HepG2 (cell line): ENCODE measurements at regions not wholly inside any gene's neighbourhood (a gene's known extent, or its start where the extent isn't known, plus 50 kb on each side); places are given as distances from the start of the nearest gene placed in this dataset.

ENCODE experiments used
- EZH2 ChIP-seq: conservative IDR thresholded peaks from 2 replicates; pipeline ENCODE4 v1.6.1; 2012; ENCODE audit warnings: mild to moderate bottlenecking, low read depth, low read length, moderate library complexity
- PHF20 ChIP-seq: sonication (generic); formaldehyde crosslinking; IDR thresholded peaks from 2 replicates; pipeline ENCODE4 v1.5.0; 2020; ENCODE audit warnings: mild to moderate bottlenecking, missing genetic modification reagents
- TAF1 ChIP-seq: sonication (generic); formaldehyde crosslinking; IDR thresholded peaks from 2 replicates; pipeline ENCODE4 v1.4.0; 2020; ENCODE audit warnings: missing genetic modification reagents
- ZBTB3 ChIP-seq: sonication (generic); formaldehyde crosslinking; IDR thresholded peaks from 2 replicates; pipeline ENCODE4 v1.4.0; 2020; ENCODE audit warnings: low read depth, mild to moderate bottlenecking, moderate library complexity, missing genetic modification reagents, borderline replicate concordance
- ZMAT3 ChIP-seq: sonication (generic); formaldehyde crosslinking; conservative IDR thresholded peaks from 2 replicates; pipeline ENCODE4 v1.7.0; 2021; ENCODE audit warnings: missing genetic modification reagents
- ZNF101 ChIP-seq: sonication (generic); formaldehyde crosslinking; IDR thresholded peaks from 2 replicates; pipeline ENCODE4 v1.4.0; 2020; ENCODE audit warnings: mild to moderate bottlenecking, low read depth, missing genetic modification reagents, borderline replicate concordance
- ZNF773 ChIP-seq: sonication (generic); formaldehyde crosslinking; IDR thresholded peaks from 2 replicates; pipeline ENCODE4 v1.4.0; 2020; ENCODE audit warnings: missing genetic modification reagents, borderline replicate concordance
- ZNF878 ChIP-seq: sonication (generic); formaldehyde crosslinking; IDR thresholded peaks from 2 replicates; pipeline ENCODE4 v1.8.1; 2023; ENCODE audit warnings: mild to moderate bottlenecking, missing genetic modification reagents, moderate library complexity
- TF ChIP-seq, protein P1 (sequence below): sonication (generic); formaldehyde crosslinking; IDR thresholded peaks from 2 replicates; pipeline ENCODE4 v1.5.0; 2020; ENCODE audit warnings: mild to moderate bottlenecking, missing genetic modification reagents, borderline replicate concordance
- TF ChIP-seq, protein P2 (sequence below): sonication (generic); formaldehyde crosslinking; IDR thresholded peaks from 2 replicates; pipeline ENCODE4 v1.4.0; 2020; ENCODE audit warnings: missing genetic modification reagents
- TF ChIP-seq, protein P3 (sequence below): sonication (generic); formaldehyde crosslinking; IDR thresholded peaks from 2 replicates; pipeline ENCODE4 v1.4.0; 2020; ENCODE audit warnings: mild to moderate bottlenecking, missing genetic modification reagents
- TF ChIP-seq, protein P4 (sequence below): sonication (generic); formaldehyde crosslinking; IDR thresholded peaks from 2 replicates; pipeline ENCODE4 v1.5.0; 2020; ENCODE audit warnings: mild to moderate bottlenecking, missing genetic modification reagents
- TF ChIP-seq, protein P5 (sequence below): IDR thresholded peaks from 2 replicates; pipeline ENCODE4 v1.6.1; 2016; ENCODE audit warnings: mild to moderate bottlenecking
- TF ChIP-seq, protein P6 (sequence below): sonication (generic); formaldehyde crosslinking; IDR thresholded peaks from 2 replicates; pipeline ENCODE4 v1.5.0; 2020; ENCODE audit warnings: missing genetic modification reagents
- TF ChIP-seq, protein P7 (sequence below): sonication (generic); formaldehyde crosslinking; IDR thresholded peaks from 2 replicates; pipeline ENCODE4 v1.8.0; 2022; ENCODE audit warnings: mild to moderate bottlenecking, missing genetic modification reagents, moderate library complexity

DNA sequence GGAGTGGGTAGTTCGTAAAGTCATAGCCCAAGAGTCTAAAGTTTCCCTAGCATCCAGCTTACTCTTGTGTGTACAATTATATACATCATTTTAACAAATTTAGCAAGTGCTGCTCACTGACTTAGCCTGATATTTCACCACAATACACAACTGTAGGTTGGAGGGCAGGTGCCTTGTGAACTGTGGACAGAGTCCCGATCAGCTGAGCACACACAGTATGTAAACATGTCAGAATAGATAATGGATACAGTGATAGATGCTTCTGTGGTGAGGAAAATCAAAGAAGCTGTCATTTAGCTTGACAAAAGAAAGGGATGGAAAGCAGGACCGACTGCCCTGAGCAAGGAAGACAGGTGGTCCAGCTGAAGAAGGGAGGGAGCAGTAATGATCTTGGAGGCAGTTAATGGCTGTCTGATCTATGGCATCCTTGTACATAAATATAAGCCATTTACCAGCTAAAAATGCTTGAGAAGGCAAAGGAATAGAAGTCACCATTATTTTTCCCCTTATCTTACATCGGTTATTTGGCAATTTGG is 372.8 kb upstream of the UBE2E3 start (continued):
- TF ChIP-seq, protein P1, sequence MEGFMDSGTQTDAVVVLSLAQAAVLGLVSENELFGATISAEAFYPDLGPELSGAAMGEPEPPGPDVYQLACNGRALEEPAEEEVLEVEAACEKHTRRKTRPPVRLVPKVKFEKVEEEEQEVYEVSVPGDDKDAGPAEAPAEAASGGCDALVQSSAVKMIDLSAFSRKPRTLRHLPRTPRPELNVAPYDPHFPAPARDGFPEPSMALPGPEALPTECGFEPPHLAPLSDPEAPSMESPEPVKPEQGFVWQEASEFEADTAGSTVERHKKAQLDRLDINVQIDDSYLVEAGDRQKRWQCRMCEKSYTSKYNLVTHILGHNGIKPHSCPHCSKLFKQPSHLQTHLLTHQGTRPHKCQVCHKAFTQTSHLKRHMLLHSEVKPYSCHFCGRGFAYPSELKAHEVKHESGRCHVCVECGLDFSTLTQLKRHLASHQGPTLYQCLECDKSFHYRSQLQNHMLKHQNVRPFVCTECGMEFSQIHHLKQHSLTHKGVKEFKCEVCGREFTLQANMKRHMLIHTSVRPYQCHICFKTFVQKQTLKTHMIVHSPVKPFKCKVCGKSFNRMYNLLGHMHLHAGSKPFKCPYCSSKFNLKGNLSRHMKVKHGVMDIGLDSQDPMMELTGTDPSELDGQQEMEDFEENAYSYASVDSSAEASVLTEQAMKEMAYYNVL (CRISPR knock-in tag): no peak
- TF ChIP-seq ZBTB3: no peak
- TF ChIP-seq, protein P2, sequence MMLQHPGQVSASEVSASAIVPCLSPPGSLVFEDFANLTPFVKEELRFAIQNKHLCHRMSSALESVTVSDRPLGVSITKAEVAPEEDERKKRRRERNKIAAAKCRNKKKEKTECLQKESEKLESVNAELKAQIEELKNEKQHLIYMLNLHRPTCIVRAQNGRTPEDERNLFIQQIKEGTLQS (CRISPR knock-in tag): no peak
- TF ChIP-seq, protein P3, sequence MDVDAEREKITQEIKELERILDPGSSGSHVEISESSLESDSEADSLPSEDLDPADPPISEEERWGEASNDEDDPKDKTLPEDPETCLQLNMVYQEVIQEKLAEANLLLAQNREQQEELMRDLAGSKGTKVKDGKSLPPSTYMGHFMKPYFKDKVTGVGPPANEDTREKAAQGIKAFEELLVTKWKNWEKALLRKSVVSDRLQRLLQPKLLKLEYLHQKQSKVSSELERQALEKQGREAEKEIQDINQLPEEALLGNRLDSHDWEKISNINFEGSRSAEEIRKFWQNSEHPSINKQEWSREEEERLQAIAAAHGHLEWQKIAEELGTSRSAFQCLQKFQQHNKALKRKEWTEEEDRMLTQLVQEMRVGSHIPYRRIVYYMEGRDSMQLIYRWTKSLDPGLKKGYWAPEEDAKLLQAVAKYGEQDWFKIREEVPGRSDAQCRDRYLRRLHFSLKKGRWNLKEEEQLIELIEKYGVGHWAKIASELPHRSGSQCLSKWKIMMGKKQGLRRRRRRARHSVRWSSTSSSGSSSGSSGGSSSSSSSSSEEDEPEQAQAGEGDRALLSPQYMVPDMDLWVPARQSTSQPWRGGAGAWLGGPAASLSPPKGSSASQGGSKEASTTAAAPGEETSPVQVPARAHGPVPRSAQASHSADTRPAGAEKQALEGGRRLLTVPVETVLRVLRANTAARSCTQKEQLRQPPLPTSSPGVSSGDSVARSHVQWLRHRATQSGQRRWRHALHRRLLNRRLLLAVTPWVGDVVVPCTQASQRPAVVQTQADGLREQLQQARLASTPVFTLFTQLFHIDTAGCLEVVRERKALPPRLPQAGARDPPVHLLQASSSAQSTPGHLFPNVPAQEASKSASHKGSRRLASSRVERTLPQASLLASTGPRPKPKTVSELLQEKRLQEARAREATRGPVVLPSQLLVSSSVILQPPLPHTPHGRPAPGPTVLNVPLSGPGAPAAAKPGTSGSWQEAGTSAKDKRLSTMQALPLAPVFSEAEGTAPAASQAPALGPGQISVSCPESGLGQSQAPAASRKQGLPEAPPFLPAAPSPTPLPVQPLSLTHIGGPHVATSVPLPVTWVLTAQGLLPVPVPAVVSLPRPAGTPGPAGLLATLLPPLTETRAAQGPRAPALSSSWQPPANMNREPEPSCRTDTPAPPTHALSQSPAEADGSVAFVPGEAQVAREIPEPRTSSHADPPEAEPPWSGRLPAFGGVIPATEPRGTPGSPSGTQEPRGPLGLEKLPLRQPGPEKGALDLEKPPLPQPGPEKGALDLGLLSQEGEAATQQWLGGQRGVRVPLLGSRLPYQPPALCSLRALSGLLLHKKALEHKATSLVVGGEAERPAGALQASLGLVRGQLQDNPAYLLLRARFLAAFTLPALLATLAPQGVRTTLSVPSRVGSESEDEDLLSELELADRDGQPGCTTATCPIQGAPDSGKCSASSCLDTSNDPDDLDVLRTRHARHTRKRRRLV: no peak
- no peak for TF ChIP-seq ZNF773
- TF ChIP-seq EZH2: no peak
- TF ChIP-seq, protein P4, sequence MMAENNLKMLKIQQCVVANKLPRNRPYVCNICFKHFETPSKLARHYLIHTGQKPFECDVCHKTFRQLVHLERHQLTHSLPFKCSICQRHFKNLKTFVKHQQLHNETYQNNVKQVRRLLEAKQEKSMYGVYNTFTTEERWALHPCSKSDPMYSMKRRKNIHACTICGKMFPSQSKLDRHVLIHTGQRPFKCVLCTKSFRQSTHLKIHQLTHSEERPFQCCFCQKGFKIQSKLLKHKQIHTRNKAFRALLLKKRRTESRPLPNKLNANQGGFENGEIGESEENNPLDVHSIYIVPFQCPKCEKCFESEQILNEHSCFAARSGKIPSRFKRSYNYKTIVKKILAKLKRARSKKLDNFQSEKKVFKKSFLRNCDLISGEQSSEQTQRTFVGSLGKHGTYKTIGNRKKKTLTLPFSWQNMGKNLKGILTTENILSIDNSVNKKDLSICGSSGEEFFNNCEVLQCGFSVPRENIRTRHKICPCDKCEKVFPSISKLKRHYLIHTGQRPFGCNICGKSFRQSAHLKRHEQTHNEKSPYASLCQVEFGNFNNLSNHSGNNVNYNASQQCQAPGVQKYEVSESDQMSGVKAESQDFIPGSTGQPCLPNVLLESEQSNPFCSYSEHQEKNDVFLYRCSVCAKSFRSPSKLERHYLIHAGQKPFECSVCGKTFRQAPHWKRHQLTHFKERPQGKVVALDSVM (CRISPR knock-in tag): no peak
- TF ChIP-seq ZNF101 (CRISPR knock-in tag): no peak
- TF ChIP-seq, protein P5, sequence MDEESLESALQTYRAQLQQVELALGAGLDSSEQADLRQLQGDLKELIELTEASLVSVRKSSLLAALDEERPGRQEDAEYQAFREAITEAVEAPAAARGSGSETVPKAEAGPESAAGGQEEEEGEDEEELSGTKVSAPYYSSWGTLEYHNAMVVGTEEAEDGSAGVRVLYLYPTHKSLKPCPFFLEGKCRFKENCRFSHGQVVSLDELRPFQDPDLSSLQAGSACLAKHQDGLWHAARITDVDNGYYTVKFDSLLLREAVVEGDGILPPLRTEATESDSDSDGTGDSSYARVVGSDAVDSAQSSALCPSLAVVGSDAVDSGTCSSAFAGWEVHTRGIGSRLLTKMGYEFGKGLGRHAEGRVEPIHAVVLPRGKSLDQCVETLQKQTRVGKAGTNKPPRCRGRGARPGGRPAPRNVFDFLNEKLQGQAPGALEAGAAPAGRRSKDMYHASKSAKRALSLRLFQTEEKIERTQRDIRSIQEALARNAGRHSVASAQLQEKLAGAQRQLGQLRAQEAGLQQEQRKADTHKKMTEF: no peak
- no peak for TF ChIP-seq PHF20
- no peak for TF ChIP-seq ZMAT3 (CRISPR knock-in tag)
- TF ChIP-seq, protein P6, sequence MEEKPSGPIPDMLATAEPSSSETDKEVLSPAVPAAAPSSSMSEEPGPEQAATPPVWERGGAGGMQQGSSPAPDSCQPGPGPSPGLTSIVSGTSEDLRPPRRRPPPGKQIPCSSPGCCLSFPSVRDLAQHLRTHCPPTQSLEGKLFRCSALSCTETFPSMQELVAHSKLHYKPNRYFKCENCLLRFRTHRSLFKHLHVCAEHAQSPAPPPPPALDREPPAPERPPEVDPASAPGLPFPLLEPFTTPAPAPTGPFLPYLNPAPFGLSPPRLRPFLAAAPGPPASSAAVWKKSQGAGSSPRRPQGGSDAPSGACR: no peak
- TF ChIP-seq, protein P7, sequence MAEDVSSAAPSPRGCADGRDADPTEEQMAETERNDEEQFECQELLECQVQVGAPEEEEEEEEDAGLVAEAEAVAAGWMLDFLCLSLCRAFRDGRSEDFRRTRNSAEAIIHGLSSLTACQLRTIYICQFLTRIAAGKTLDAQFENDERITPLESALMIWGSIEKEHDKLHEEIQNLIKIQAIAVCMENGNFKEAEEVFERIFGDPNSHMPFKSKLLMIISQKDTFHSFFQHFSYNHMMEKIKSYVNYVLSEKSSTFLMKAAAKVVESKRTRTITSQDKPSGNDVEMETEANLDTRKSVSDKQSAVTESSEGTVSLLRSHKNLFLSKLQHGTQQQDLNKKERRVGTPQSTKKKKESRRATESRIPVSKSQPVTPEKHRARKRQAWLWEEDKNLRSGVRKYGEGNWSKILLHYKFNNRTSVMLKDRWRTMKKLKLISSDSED (CRISPR knock-in tag): no peak
- TF ChIP-seq TAF1 (CRISPR knock-in tag): no peak
- TF ChIP-seq ZNF878 (CRISPR knock-in tag): no peak
